ENCODE measurements at regions not wholly inside any gene's neighbourhood (a gene's known extent, or its start where the extent isn't known, plus 50 kb on each side); places are given as distances from the start of the nearest gene placed in this dataset.
"Not testable (repeated sequence)": the region's sequence is repeated elsewhere in the genome, so short reads cannot be mapped to it uniquely, and the experiment has no call there.

- no peaks in the 10 kb centered on the region for H3K27me3 ChIP-seq (replicated peaks; ENCODE audit: control insufficient read depth, insufficient read depth, low read length)
- no peaks in the 10 kb centered on the region for H3K36me3 ChIP-seq (ENCODE audit: control insufficient read depth, insufficient read depth, low read length)
- DNase-seq (ENCODE audit: extremely low read depth, insufficient read length) = no peak
- no peak overlapping the region for H3K4me3 ChIP-seq (replicated peaks; ENCODE audit: low read depth, low read length)
- TF ChIP-seq, protein P1, sequence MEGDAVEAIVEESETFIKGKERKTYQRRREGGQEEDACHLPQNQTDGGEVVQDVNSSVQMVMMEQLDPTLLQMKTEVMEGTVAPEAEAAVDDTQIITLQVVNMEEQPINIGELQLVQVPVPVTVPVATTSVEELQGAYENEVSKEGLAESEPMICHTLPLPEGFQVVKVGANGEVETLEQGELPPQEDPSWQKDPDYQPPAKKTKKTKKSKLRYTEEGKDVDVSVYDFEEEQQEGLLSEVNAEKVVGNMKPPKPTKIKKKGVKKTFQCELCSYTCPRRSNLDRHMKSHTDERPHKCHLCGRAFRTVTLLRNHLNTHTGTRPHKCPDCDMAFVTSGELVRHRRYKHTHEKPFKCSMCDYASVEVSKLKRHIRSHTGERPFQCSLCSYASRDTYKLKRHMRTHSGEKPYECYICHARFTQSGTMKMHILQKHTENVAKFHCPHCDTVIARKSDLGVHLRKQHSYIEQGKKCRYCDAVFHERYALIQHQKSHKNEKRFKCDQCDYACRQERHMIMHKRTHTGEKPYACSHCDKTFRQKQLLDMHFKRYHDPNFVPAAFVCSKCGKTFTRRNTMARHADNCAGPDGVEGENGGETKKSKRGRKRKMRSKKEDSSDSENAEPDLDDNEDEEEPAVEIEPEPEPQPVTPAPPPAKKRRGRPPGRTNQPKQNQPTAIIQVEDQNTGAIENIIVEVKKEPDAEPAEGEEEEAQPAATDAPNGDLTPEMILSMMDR (IDR thresholded peaks at IDR 0.05; ENCODE audit: insufficient read depth, low read length, poor library complexity, severe bottlenecking) = no peak
Measured at GRCh38 chr2:16088802-16089112, 148.4 kb downstream of the MYCN start.

- Histone ChIP-seq H3K4me3 (replicated peaks; ENCODE audit: low read depth, low read length) (no peak overlapping the region), H3K27me3 (replicated peaks; ENCODE audit: control insufficient read depth, insufficient read depth, low read length) (no peaks in the 10 kb centered on the region), H3K36me3 (ENCODE audit: control insufficient read depth, insufficient read depth, low read length) (no peaks in the 10 kb centered on the region)
- DNase-seq (ENCODE audit: extremely low read depth, insufficient read length) = no peak
- TF ChIP-seq, protein P1 (IDR thresholded peaks at IDR 0.05; ENCODE audit: insufficient read depth, low read length, poor library complexity, severe bottlenecking) = no peak
Measured at GRCh38 chr2:16088035-16088801, 147.9 kb downstream of the MYCN start.

GRCh38 chr2:16086136-16086535 is 145.8 kb downstream of the MYCN start:
- H3K4me3 ChIP-seq (replicated peaks; ENCODE audit: low read depth, low read length); DNase-seq (ENCODE audit: extremely low read depth, insufficient read length); H3K27me3 ChIP-seq (replicated peaks; ENCODE audit: control insufficient read depth, insufficient read depth, low read length); H3K36me3 ChIP-seq (ENCODE audit: control insufficient read depth, insufficient read depth, low read length): not testable (repeated sequence)

GRCh38 chr2:16085073-16085472 is 144.7 kb downstream of the MYCN start:
- TF ChIP-seq, protein P1 (IDR thresholded peaks at IDR 0.05; ENCODE audit: insufficient read depth, low read length, poor library complexity, severe bottlenecking) = no peak
- Histone ChIP-seq H3K27me3 (replicated peaks; ENCODE audit: control insufficient read depth, insufficient read depth, low read length) (no peaks in the 10 kb centered on the region), H3K36me3 (ENCODE audit: control insufficient read depth, insufficient read depth, low read length) (no peaks in the 10 kb centered on the region), H3K4me3 (replicated peaks; ENCODE audit: low read depth, low read length) (no peak overlapping the region)
- DNase-seq (ENCODE audit: extremely low read depth, insufficient read length) = no peak

- DNase-seq (ENCODE audit: extremely low read depth, insufficient read length) = no peak
- H3K36me3 ChIP-seq (ENCODE audit: control insufficient read depth, insufficient read depth, low read length) = no peaks in the 10 kb centered on the region
- no peaks in the 10 kb centered on the region for H3K27me3 ChIP-seq (replicated peaks; ENCODE audit: control insufficient read depth, insufficient read depth, low read length)
- H3K4me3 ChIP-seq (replicated peaks; ENCODE audit: low read depth, low read length) = no peak overlapping the region
- TF ChIP-seq, protein P1 (IDR thresholded peaks at IDR 0.05; ENCODE audit: insufficient read depth, low read length, poor library complexity, severe bottlenecking) = no peak
Measured at GRCh38 chr2:16084274-16084673, 143.9 kb downstream of the MYCN start.

- DNase-seq (ENCODE audit: extremely low read depth, insufficient read length) = no peak
- Histone ChIP-seq H3K36me3 (ENCODE audit: control insufficient read depth, insufficient read depth, low read length) (no peaks in the 10 kb centered on the region), H3K4me3 (replicated peaks; ENCODE audit: low read depth, low read length) (no peak overlapping the region), H3K27me3 (replicated peaks; ENCODE audit: control insufficient read depth, insufficient read depth, low read length) (no peaks in the 10 kb centered on the region)
- TF ChIP-seq, protein P1 (IDR thresholded peaks at IDR 0.05; ENCODE audit: insufficient read depth, low read length, poor library complexity, severe bottlenecking) = no peak
Measured at GRCh38 chr2:16082276-16082675, 141.9 kb downstream of the MYCN start.
